A673 (cell line): ENCODE measurements at regions not wholly inside any gene's neighbourhood (a gene's known extent, or its start where the extent isn't known, plus 50 kb on each side); places are given as distances from the start of the nearest gene placed in this dataset.

Experiments
- BruUV-seq: library from RNA; stranded (reverse); fragments of 400-500 nt; replicated peaks from 2 replicates; lab custom pipeline; 2021; lab: Mats Ljungman, UMichigan
- CTCF ChIA-PET: fragments of 300-600 bp; sonication (Branson Sonifier 250); formaldehyde crosslinking; loops from one replicate; lab custom pipeline; 2022; ENCODE audit warnings: antibody characterized with exemption; lab: Charles Lee
- POLR2A ChIA-PET: fragments of 300-600 bp; sonication (Branson Sonifier 250); formaldehyde crosslinking; loops from one replicate; lab custom pipeline; 2022; ENCODE audit warnings: antibody characterized with exemption; ENCODE audit not compliant: low non-redundant PET; lab: Charles Lee
- DNase-seq: peaks from one replicate; pipeline ENCODE4 v3.0.0-alpha.2; 2015; ENCODE audit warnings: low spot score
- H3K27ac ChIP-seq: fragments of 200-600 bp; sonication (generic); 2 replicates; pipeline ENCODE4 v1.5.1; 2016; ENCODE audit warnings: mixed run types, low read depth, mild to moderate bottlenecking, mixed read lengths, antibody characterized with exemption, low read length; ENCODE audit not compliant: poor library complexity, severe bottlenecking
- H3K27me3 ChIP-seq: fragments of 200-600 bp; sonication (generic); replicated peaks from 2 replicates; pipeline ENCODE4 v1.6.1; 2017; ENCODE audit warnings: mixed run types, low read depth, mild to moderate bottlenecking, mixed read lengths, antibody characterized with exemption, low read length; ENCODE audit not compliant: insufficient read depth, poor library complexity
- H3K36me3 ChIP-seq: fragments of 200-600 bp; sonication (generic); 2 replicates; pipeline ENCODE4 v1.6.1; 2016; ENCODE audit warnings: mixed run types, mild to moderate bottlenecking, mixed read lengths, antibody characterized with exemption, low read length; ENCODE audit not compliant: insufficient read depth, poor library complexity, severe bottlenecking
- H3K4me1 ChIP-seq: fragments of 200-600 bp; sonication (generic); 2 replicates; pipeline ENCODE4 v1.6.1; 2017; ENCODE audit warnings: mixed run types, mild to moderate bottlenecking, mixed read lengths, antibody characterized with exemption, low read length; ENCODE audit not compliant: insufficient read depth, poor library complexity, severe bottlenecking
- H3K4me3 ChIP-seq: fragments of 200-600 bp; sonication (generic); 2 replicates; pipeline ENCODE4 v1.5.1; 2016; ENCODE audit warnings: low read depth, mixed run types, mild to moderate bottlenecking, mixed read lengths, low read length; ENCODE audit not compliant: poor library complexity, severe bottlenecking
- H3K9me3 ChIP-seq: fragments of 200-600 bp; sonication (generic); 2 replicates; pipeline ENCODE4 v1.6.1; 2016; ENCODE audit warnings: mixed run types, low read depth, mild to moderate bottlenecking, mixed read lengths, antibody characterized with exemption, low read length; ENCODE audit not compliant: poor library complexity, severe bottlenecking
- CTCF ChIP-seq: fragments of 300-800, 200-600 bp; sonication (generic); conservative IDR thresholded peaks from 2 replicates; pipeline ENCODE4 v1.5.1; 2017; ENCODE audit warnings: low read depth, mild to moderate bottlenecking, antibody characterized with exemption, low read length, moderate library complexity, mixed read lengths
- EZH2 ChIP-seq: fragments of 200-600 bp; sonication (generic); IDR thresholded peaks from 2 replicates; pipeline ENCODE4 v1.6.1; 2017; ENCODE audit warnings: borderline replicate concordance, low read depth, mild to moderate bottlenecking, mixed read lengths, antibody characterized with exemption, low read length; ENCODE audit not compliant: poor library complexity, severe bottlenecking
- intact Hi-C: fragments of 100-400 bp; cut with micrococcal nuclease; formaldehyde crosslinking; loops from one replicate; pipeline ENCODE4 v1.10.0; 2022; ENCODE audit not compliant: unreplicated experiment

- intact Hi-C loops, result no loop called here
- peaks cover 62% of the 10 kb centered on the region for H3K27me3 ChIP-seq
- H3K36me3 ChIP-seq, result no peaks in the 10 kb centered on the region
- BruUV-seq, result no TSS peak
- no peak for DNase-seq
- no peak overlapping the region for H3K4me3 ChIP-seq
- CTCF ChIA-PET, result no interaction called here
- POLR2A ChIA-PET, result no interaction called here
- no peaks in the 10 kb centered on the region for H3K9me3 ChIP-seq
- H3K27ac ChIP-seq, result no peak overlapping the region
- no peaks in the 10 kb centered on the region for H3K4me1 ChIP-seq
- TF ChIP-seq CTCF, result no peak
- TF ChIP-seq EZH2, result no peak
Measured at GRCh38 chr17:79469646-79470045, 141.2 kb downstream of the RBFOX3 start.

- POLR2A ChIA-PET, result no interaction called here
- TF ChIP-seq CTCF, result no peak
- no peak for TF ChIP-seq EZH2
- H3K27ac ChIP-seq, result no peak overlapping the region
- H3K36me3 ChIP-seq, result no peaks in the 10 kb centered on the region
- BruUV-seq, result no TSS peak
- no peak for DNase-seq
- no peak overlapping the region for H3K4me3 ChIP-seq
- intact Hi-C loops, result no loop called here
- CTCF ChIA-PET, result no interaction called here
- no peaks in the 10 kb centered on the region for H3K9me3 ChIP-seq
- no peaks in the 10 kb centered on the region for H3K4me1 ChIP-seq
- peaks cover 58% of the 10 kb centered on the region for H3K27me3 ChIP-seq
Measured at GRCh38 chr17:79468183-79468944, 142.5 kb downstream of the RBFOX3 start.

GRCh38 chr17:79466562-79467350, 144.1 kb downstream of the RBFOX3 start:
- POLR2A ChIA-PET, result no interaction called here
- Histone ChIP-seq H3K9me3 (no peaks in the 10 kb centered on the region), H3K4me1 (no peaks in the 10 kb centered on the region), H3K27me3 (peaks cover 45% of the 10 kb centered on the region), H3K4me3 (no peak overlapping the region), H3K36me3 (no peaks in the 10 kb centered on the region), H3K27ac (no peak overlapping the region)
- no TSS peak for BruUV-seq
- no peak for DNase-seq
- TF ChIP-seq CTCF, result no peak
- TF ChIP-seq EZH2, result no peak
- CTCF ChIA-PET, result no interaction called here
- intact Hi-C loops, result no loop called here
